Kidney (tissue), 13 donors: ENCODE measurements at regions not wholly inside any gene's neighbourhood (a gene's known extent, or its start where the extent isn't known, plus 50 kb on each side); places are given as distances from the start of the nearest gene placed in this dataset.

Experiments used
- DNase-seq, 5 donors: peaks; one replicate each; pipeline ENCODE4 v3.0.0-alpha.2; 2013 to 2020
- FAIRE-seq: peaks from 2 replicates; lab custom pipeline; 2012; peaks lifted over from hg19 to GRCh38; lab: Jason Lieb, UNC
- H3K27ac ChIP-seq, 2 donors: one replicate each; pipeline ENCODE4 v1.7.0; 2013; ENCODE audit warnings: low read depth in 2 of 2, low read length in 2 of 2, inconsistent platforms in 1 of 2
- H3K27me3 ChIP-seq: one replicate; pipeline ENCODE4 v1.7.1; 2013; ENCODE audit warnings: low read length, inconsistent platforms; ENCODE audit not compliant: control insufficient read depth, insufficient read depth
- H3K36me3 ChIP-seq, 3 donors: one replicate each; pipeline versions ENCODE4 v1.7.0 to v1.7.1; 2013; ENCODE audit warnings: low read length in 3 of 3, control low read depth in 1 of 3, inconsistent platforms in 1 of 3; ENCODE audit not compliant: insufficient read depth in 3 of 3, control insufficient read depth in 2 of 3
- H3K4me1 ChIP-seq, 3 donors: one replicate each; pipeline versions ENCODE4 v1.7.0 to v1.7.1; 2013; ENCODE audit warnings: low read length in 3 of 3, inconsistent platforms in 1 of 3, low read depth in 1 of 3; ENCODE audit not compliant: control insufficient read depth in 2 of 3, insufficient read depth in 2 of 3
- H3K4me3 ChIP-seq, 3 donors: one replicate each; pipeline versions ENCODE4 v1.7.0 to v1.8.1; 2013; ENCODE audit warnings: low read length in 3 of 3, control low read depth in 1 of 3, inconsistent platforms in 1 of 3
- H3K9ac ChIP-seq, 3 donors: one replicate each; pipeline versions ENCODE4 v1.7.0 to v1.7.1; 2013; ENCODE audit warnings: low read length in 3 of 3, control low read depth in 1 of 3, inconsistent platforms in 1 of 3
- H3K9me3 ChIP-seq, 3 donors: one replicate each; pipeline versions ENCODE4 v1.7.0 to v1.7.1; 2013; ENCODE audit warnings: low read length in 3 of 3, control low read depth in 1 of 3, inconsistent platforms in 1 of 3; ENCODE audit not compliant: control insufficient read depth in 2 of 3, insufficient read depth in 1 of 3
- intact Hi-C: fragments of 100-400 bp; cut with DNase I; formaldehyde crosslinking; loops from one replicate; pipeline ENCODE4 v1.11.1; 2022
- TF ChIP-seq, protein P1 (sequence below): IDR thresholded peaks from 3 replicates; pipeline ENCODE4 v1.5.1; 2012; ENCODE audit warnings: mild to moderate bottlenecking, moderate library complexity, borderline replicate concordance; ENCODE audit not compliant: insufficient read depth; ENCODE audit errors: extremely low read depth
- donor health status: control.
- donor health status: control.
- donor health status: control.
- donor health status: control.
- donor health status: control.
- donor health status: DM: yes; HTN: yes; CAD: no.
- donor health status: Normal renal cell carcinoma (clear cell type).

GRCh38 chr9:28528049-28528448, 954.8 kb upstream of the C9orf72 start:
- FAIRE-seq: no peak
- Histone ChIP-seq H3K4me1 (no peaks in the 10 kb centered on the region), H3K9me3 (no peaks in the 10 kb centered on the region), H3K27me3 (no peaks in the 10 kb centered on the region), H3K9ac (no peak overlapping the region), H3K36me3 (no peaks in the 10 kb centered on the region), H3K4me3 (no peak overlapping the region), H3K27ac (no peak overlapping the region)
- TF ChIP-seq, protein P1, sequence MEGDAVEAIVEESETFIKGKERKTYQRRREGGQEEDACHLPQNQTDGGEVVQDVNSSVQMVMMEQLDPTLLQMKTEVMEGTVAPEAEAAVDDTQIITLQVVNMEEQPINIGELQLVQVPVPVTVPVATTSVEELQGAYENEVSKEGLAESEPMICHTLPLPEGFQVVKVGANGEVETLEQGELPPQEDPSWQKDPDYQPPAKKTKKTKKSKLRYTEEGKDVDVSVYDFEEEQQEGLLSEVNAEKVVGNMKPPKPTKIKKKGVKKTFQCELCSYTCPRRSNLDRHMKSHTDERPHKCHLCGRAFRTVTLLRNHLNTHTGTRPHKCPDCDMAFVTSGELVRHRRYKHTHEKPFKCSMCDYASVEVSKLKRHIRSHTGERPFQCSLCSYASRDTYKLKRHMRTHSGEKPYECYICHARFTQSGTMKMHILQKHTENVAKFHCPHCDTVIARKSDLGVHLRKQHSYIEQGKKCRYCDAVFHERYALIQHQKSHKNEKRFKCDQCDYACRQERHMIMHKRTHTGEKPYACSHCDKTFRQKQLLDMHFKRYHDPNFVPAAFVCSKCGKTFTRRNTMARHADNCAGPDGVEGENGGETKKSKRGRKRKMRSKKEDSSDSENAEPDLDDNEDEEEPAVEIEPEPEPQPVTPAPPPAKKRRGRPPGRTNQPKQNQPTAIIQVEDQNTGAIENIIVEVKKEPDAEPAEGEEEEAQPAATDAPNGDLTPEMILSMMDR: no peak
- DNase-seq: no peak
- intact Hi-C loops: no loop called here

GRCh38 chr9:28538132-28538531, 964.9 kb upstream of the C9orf72 start:
- TF ChIP-seq, protein P1: no peak
- H3K9ac ChIP-seq: no peak overlapping the region
- H3K27me3 ChIP-seq: no peaks in the 10 kb centered on the region
- H3K4me3 ChIP-seq: no peak overlapping the region
- DNase-seq (no peak), FAIRE-seq (peak; percentile 80)
- no peaks in the 10 kb centered on the region for H3K9me3 ChIP-seq
- H3K27ac ChIP-seq: no peak overlapping the region
- intact Hi-C loops: no loop called here
- no peaks in the 10 kb centered on the region for H3K4me1 ChIP-seq
- no peaks in the 10 kb centered on the region for H3K36me3 ChIP-seq

- Histone ChIP-seq H3K27ac (no peak overlapping the region), H3K36me3 (no peaks in the 10 kb centered on the region), H3K4me3 (no peak overlapping the region), H3K9ac (no peak overlapping the region), H3K4me1 (no peaks in the 10 kb centered on the region), H3K9me3 (no peaks in the 10 kb centered on the region), H3K27me3 (no peaks in the 10 kb centered on the region)
- no peak for FAIRE-seq
- intact Hi-C loops: no loop called here
- DNase-seq: peak in 1 of 5 donors; percentile 4
- TF ChIP-seq, protein P1: no peak
These were observed 966.3 kb upstream of the C9orf72 start for GRCh38 chr9:28539434-28540070.

- Histone ChIP-seq H3K4me1 (no peaks in the 10 kb centered on the region), H3K27ac (no peak overlapping the region), H3K4me3 (no peak overlapping the region), H3K9me3 (no peaks in the 10 kb centered on the region), H3K27me3 (no peaks in the 10 kb centered on the region), H3K9ac (no peak overlapping the region), H3K36me3 (no peaks in the 10 kb centered on the region)
- TF ChIP-seq, protein P1: no peak
- no peak for FAIRE-seq
- intact Hi-C loops: no loop called here
- no peak for DNase-seq
These were observed 969.6 kb upstream of the C9orf72 start for GRCh38 chr9:28542928-28543327.
